LNCaP clone FGC (cell line): ENCODE measurements at regions not wholly inside any gene's neighbourhood (a gene's known extent, or its start where the extent isn't known, plus 50 kb on each side); places are given as distances from the start of the nearest gene placed in this dataset.

Experiments used
- DNase-seq: peaks from one replicate; pipeline ENCODE4 v3.0.0-alpha.2; 2011; ENCODE audit warnings: low read depth
- H3K4me3 ChIP-seq: 2 replicates; pipeline ENCODE4 v1.5.1; 2011; ENCODE audit warnings: mild to moderate bottlenecking, low read depth, low read length, control low read depth
- CTCF ChIP-seq: IDR thresholded peaks from 2 replicates; pipeline ENCODE4 v1.5.1; 2012; ENCODE audit warnings: mild to moderate bottlenecking; ENCODE audit not compliant: control insufficient read depth, insufficient read depth; ENCODE audit errors: extremely low read depth

- H3K4me3 ChIP-seq: no peak overlapping the region
- TF ChIP-seq CTCF: no peak
- DNase-seq: no peak
These were observed 100.5 kb downstream of the SYF2 start for GRCh38 chr1:25131794-25132193.

- DNase-seq: no peak
- H3K4me3 ChIP-seq: no peak overlapping the region
- no peak for TF ChIP-seq CTCF
These were observed 101.4 kb downstream of the SYF2 start for GRCh38 chr1:25130895-25131294.

- no peak for TF ChIP-seq CTCF
- H3K4me3 ChIP-seq: no peak overlapping the region
- DNase-seq: no peak
These were observed 102.9 kb downstream of the SYF2 start for GRCh38 chr1:25129380-25129779.

GRCh38 chr1:25128121-25128621 is 104.1 kb downstream of the SYF2 start:
- no peak for DNase-seq
- no peak for TF ChIP-seq CTCF
- H3K4me3 ChIP-seq: no peak overlapping the region

GRCh38 chr1:25126562-25126961 is 105.7 kb downstream of the SYF2 start:
- no peak for DNase-seq
- TF ChIP-seq CTCF: no peak
- H3K4me3 ChIP-seq: no peak overlapping the region

- no peak overlapping the region for H3K4me3 ChIP-seq
- DNase-seq: no peak
- no peak for TF ChIP-seq CTCF
These were observed 108.8 kb downstream of the SYF2 start for GRCh38 chr1:25123551-25123950.

- DNase-seq: no peak
- TF ChIP-seq CTCF: no peak
- no peak overlapping the region for H3K4me3 ChIP-seq
These were observed 109.6 kb downstream of the SYF2 start for GRCh38 chr1:25122747-25123146.
